Activated naive CD4-positive, alpha-beta T cell treated with anti-CD3 and anti-CD28 coated beads, Interleukin-2, amount 50 U/mL, for 24 hours (primary cell): ENCODE measurements at regions not wholly inside any gene's neighbourhood (a gene's known extent, or its start where the extent isn't known, plus 50 kb on each side); places are given as distances from the start of the nearest gene placed in this dataset.

Experiments used
- H3K27ac Mint-ChIP-seq: one replicate; pipeline ENCODE4 v1.8.0; 2021; ENCODE audit warnings: mild to moderate bottlenecking, mixed read lengths
- H3K27me3 Mint-ChIP-seq: one replicate; pipeline ENCODE4 v1.8.0; 2021; ENCODE audit warnings: mixed read lengths
- H3K36me3 Mint-ChIP-seq: one replicate; pipeline ENCODE4 v1.8.0; 2021; ENCODE audit warnings: mixed read lengths
- H3K4me1 Mint-ChIP-seq: one replicate; pipeline ENCODE4 v1.8.0; 2021; ENCODE audit warnings: mixed read lengths
- H3K4me3 Mint-ChIP-seq: one replicate; pipeline ENCODE4 v1.8.0; 2021; ENCODE audit warnings: mild to moderate bottlenecking, mixed read lengths
- H3K9me3 Mint-ChIP-seq: one replicate; pipeline ENCODE4 v1.8.0; 2021; ENCODE audit warnings: mixed read lengths

DNA sequence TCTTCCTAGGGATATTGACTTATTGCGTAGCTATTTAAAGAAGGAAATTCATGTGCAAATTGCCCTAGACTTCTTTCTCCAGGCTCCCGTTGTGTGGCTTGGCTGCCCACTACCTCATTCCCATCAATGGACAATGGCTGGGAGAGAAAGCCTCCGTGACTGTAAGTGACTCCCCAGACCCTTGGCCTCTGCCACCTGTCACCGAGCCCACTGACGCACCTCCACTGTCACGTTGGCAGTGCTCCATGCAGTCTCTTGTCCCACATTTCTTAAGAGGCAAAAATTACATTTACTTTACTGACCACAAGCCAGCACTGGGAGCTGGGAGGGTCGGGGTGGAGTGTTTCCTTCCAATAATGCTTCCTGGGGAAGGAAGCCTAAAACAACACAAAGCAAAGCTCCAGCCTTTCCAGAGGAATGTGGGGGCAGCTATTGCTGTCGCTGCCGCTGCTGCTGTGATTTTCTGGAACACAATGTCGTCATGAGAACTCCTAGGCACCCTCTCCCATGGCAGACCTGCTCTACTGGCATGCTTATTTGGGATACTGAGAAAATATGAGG is 89.7 kb upstream of the STEAP1B start:
- Mint-ChIP-seq H3K4me3 (no peak overlapping the region), H3K36me3 (peaks cover 2% of the 10 kb centered on the region), H3K27me3 (no peaks in the 10 kb centered on the region), H3K9me3 (no peaks in the 10 kb centered on the region), H3K4me1 (peaks cover 13% of the 10 kb centered on the region), H3K27ac (no peak overlapping the region)

DNA sequence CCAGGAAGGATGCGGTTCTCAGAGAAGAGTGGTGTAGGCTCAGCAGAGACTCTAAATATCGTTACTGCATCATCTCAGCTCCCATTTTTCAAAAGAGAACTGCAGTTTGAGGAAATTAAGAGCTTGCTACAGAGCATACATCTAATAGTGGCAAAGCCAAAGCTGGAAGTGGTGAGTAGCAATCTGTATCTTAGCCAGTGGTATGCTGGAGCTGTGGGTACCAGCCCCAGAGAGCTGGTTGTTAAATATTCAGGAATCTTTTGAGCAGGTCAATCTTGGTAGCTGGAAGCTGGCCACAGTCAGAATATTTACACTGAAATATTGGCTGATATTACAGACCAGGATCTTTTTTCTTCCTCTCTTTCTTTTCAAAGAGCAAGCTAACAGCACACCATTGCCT is 88.4 kb upstream of the STEAP1B start:
- Mint-ChIP-seq H3K36me3 (no peaks in the 10 kb centered on the region), H3K4me3 (no peak overlapping the region), H3K27me3 (no peaks in the 10 kb centered on the region), H3K9me3 (no peaks in the 10 kb centered on the region), H3K4me1 (peaks cover 13% of the 10 kb centered on the region), H3K27ac (no peak overlapping the region)

DNA sequence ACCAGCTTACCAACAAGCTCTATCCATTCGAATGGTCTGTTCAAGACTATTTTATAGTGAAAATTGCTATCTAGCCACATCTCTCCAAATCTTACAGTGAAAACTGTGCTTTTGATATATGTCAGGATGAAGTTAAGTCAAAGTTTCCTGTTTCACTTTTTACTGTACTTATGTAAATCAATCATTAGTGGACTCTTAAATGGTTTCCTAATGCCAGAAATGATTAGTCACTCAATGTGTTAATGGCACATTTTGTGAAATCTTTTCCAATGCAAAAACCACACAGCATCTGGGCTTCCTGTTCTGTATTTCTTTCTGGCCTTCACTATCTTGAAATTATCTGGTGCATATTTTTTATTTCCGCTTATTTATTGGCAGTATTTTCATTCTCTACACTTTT is 87.3 kb upstream of the STEAP1B start:
- Mint-ChIP-seq H3K9me3 (no peaks in the 10 kb centered on the region), H3K36me3 (no peaks in the 10 kb centered on the region), H3K27ac (peak overlapping the region; percentile 71), H3K4me3 (peak overlapping the region; percentile 2), H3K4me1 (peaks cover 13% of the 10 kb centered on the region), H3K27me3 (no peaks in the 10 kb centered on the region)

DNA sequence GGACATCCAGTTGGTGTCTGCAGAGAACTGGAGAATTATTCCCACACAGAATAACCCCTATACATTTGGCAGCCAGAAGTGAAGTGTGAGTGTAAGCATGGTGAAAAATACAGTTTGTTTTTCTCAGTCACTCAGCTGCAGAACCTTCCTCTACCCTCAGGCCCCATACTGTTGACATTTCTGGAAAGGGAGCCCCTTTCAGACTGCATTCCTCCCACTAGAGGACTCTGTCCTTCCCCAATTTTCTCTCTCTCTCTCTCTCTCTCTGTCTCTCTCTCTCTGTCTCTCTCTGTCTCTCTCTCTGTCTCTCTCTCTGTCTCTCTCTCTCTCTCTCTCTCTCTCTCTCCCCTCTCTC is 86.8 kb upstream of the STEAP1B start:
- Mint-ChIP-seq H3K36me3 (no peaks in the 10 kb centered on the region), H3K27ac (peak overlapping the region; percentile 81), H3K27me3 (no peaks in the 10 kb centered on the region), H3K4me1 (peaks cover 13% of the 10 kb centered on the region), H3K4me3 (peak overlapping the region; percentile 2), H3K9me3 (no peaks in the 10 kb centered on the region)

DNA sequence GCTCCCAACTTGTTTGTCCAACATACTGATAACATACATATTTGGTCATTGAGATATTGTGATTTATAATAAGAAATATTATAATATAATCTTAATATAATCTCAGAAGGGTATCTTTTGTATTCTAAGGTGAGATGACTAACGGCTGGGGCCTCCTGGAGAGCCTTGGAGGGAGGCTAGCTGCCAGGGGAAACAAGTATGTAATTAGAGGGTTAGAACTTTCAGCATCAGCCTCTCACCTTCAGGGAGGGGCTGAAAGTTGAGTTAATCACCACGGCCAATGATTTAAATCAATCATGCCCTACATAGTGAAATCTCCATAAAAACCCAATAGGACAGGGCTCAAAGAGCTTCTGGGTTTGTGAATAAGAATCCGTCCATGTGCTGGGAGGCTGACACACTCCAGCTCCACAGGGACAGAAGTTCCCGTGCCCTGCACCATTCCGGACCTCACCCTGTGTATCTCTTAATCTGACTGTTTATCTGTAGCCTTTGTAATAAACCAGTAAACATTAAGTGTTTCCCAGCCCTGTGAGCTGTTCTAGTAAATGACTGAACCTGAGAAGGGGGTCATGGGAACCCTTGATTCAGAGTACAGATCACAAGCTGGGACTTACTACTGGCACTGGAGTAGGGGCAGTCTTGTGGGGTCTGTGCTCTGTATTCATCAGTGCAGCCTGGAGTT is 86.3 kb upstream of the STEAP1B start:
- peaks cover 13% of the 10 kb centered on the region for H3K4me1 Mint-ChIP-seq
- no peaks in the 10 kb centered on the region for H3K27me3 Mint-ChIP-seq
- H3K36me3 Mint-ChIP-seq, result no peaks in the 10 kb centered on the region
- H3K27ac Mint-ChIP-seq, result peak overlapping the region; percentile 81
- H3K4me3 Mint-ChIP-seq, result no peak overlapping the region
- H3K9me3 Mint-ChIP-seq, result no peaks in the 10 kb centered on the region

DNA sequence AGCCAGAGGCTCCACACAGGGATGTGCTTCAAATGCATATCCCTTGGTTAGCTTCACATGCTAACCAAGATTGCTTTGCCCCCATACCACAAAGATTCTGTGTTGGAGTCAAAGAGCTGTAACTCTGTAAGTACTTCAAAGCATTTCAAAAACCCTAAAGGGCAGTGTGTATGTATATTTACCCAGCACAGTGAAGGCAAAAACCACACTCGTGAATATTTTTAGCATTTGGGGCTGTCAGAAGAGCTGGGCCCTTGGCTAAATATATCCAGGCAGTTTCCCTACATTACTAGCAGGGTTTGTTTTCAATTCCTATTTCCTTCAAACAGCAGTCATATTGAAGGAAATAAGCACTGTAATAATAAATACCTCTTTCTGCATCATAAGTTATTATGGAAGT is 84.2 kb upstream of the STEAP1B start:
- Mint-ChIP-seq H3K27me3 (no peaks in the 10 kb centered on the region), H3K36me3 (no peaks in the 10 kb centered on the region), H3K27ac (no peak overlapping the region), H3K4me1 (peaks cover 13% of the 10 kb centered on the region), H3K4me3 (no peak overlapping the region), H3K9me3 (no peaks in the 10 kb centered on the region)

DNA sequence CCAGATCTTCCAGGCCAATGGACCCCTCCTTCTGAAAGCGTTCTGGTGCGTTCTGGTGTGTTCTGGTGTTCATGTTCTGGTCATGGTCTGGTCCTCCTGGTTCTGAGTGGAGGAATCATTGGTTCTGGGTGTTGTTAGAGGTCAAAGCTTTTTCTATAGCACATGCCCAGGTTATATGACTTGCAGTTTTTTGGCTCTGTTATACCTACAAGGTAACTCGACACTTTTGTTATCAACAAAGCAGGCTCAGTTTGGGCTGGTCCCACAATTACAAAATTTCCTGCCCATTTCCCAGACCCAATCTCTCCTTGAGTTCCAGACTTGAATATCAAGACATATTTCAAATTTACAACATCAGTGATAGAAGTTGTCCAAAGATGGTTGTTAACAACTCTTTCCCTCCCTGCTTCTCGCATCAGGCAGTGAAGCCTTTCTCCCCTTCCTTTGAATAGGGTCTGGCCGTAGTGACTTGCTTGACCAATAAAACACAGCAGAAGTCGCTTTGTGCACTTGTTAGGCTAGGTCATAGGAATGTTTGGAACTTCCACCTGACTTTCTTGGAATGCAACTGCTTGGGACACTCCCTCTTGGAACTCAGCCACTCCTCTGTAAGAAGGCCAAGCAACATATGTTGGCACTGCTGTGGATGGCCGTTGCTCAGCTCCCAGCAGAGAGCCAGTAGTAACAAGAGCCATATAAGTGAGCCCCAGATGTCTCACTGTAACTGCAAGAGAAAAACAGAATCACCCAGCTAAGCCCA is 83.1 kb upstream of the STEAP1B start:
- Mint-ChIP-seq H3K4me1 (peaks cover 13% of the 10 kb centered on the region), H3K36me3 (no peaks in the 10 kb centered on the region), H3K27ac (no peak overlapping the region), H3K9me3 (no peaks in the 10 kb centered on the region), H3K4me3 (no peak overlapping the region), H3K27me3 (no peaks in the 10 kb centered on the region)

DNA sequence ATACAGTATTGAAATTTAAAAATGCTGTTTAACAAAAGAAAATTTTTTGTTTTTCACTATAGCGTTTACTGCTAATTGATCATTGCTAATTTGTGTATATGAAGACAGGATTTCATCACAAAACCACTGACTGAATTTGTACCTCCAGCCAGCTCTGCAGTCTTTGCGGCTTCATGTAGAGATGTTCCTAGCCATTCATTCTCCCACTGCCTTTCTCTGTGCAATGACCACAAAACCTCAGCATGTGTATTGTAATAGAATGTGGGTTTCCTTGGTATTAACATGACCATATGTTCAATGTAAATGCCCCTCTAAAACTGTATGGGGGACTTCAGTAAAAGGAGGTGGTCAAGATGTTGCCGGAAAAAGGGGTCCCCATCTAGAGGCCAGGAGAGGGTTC is 81.1 kb upstream of the STEAP1B start:
- Mint-ChIP-seq H3K27me3 (peaks cover 6% of the 10 kb centered on the region), H3K4me3 (no peak overlapping the region), H3K4me1 (no peaks in the 10 kb centered on the region), H3K27ac (no peak overlapping the region), H3K36me3 (peaks cover 1% of the 10 kb centered on the region), H3K9me3 (no peaks in the 10 kb centered on the region)

DNA sequence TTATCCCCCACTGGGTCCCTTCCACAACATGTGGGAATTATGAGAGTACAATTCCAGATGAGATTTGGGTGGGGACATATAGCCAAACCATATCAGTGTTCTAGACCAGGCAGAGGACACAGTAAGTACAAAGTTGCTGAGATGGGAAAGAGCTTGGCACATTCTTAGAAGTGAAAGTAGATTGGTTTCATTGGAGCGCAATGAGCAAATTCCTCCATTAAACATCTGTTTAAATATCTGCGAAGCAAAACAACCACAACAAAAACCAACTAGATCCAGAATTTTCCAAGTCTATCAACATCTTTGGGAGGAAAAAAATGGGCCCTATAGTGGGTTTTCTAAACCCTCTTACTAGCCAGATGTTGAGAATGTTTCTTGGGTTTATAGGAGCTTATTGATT is 80.0 kb upstream of the STEAP1B start:
- no peak overlapping the region for H3K4me3 Mint-ChIP-seq
- H3K27me3 Mint-ChIP-seq, result peaks cover 6% of the 10 kb centered on the region
- H3K36me3 Mint-ChIP-seq, result peaks cover 1% of the 10 kb centered on the region
- no peaks in the 10 kb centered on the region for H3K9me3 Mint-ChIP-seq
- no peaks in the 10 kb centered on the region for H3K4me1 Mint-ChIP-seq
- no peak overlapping the region for H3K27ac Mint-ChIP-seq

DNA sequence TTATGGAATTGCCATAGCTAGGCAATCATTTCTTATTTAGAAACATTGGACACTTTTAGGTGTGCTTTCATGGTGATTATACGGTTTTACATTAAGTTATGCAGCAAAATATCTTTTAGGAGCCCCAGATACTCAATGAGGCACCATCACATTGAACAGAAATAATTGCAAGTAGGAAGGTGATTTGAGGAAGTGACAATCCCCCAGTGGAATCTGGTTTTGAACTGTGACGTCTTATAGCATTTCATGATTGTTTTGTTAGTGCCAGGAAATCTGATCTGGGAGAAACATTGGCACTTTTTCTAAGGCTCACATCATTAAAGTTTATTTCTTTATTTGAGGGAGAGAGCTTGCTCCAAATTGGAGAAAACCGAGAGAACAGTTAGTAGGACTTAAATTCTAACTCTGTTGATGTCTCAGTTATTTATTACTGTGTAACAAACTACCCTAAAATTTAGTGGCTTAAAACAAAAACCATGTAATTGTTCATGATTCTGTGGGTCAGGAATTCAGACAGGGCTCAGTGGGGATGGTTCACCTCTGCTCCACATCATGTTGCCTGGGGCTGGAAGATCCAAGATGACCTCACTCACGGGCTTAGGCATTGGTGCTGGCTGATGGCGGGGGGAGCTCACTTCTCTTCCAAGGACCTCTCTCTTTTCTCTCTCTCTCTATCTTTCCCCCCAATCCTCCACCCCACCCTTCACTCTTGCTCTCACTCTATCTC is 78.2 kb upstream of the STEAP1B start:
- H3K36me3 Mint-ChIP-seq, result peaks cover 1% of the 10 kb centered on the region
- no peak overlapping the region for H3K4me3 Mint-ChIP-seq
- H3K9me3 Mint-ChIP-seq, result no peaks in the 10 kb centered on the region
- H3K4me1 Mint-ChIP-seq, result no peaks in the 10 kb centered on the region
- H3K27ac Mint-ChIP-seq, result no peak overlapping the region
- peaks cover 6% of the 10 kb centered on the region for H3K27me3 Mint-ChIP-seq

DNA sequence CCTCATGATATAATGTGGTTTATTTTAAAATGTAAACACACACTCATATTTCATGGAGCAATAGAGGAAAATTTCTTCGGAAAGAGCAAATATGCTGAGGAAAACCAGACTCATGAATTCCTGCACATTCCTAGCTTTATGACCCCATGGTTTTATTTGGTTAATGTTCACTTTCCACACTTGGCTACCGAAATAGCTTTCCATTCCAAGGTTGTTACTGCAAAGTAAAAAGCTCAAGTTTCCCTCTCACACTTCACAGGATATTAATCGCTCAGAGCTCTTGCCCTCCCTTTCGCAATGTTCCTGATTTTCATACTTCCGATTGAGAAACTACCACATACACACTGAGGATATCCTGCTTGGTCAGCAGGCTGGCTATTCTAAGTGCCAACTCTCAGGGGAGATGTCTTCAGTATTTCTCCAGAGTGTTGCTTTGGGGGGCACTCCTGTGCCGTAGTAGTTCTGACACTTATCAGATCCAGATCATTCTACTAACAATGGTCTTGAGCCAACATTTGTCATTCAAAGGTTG is 77.5 kb upstream of the STEAP1B start:
- Mint-ChIP-seq H3K9me3 (no peaks in the 10 kb centered on the region), H3K4me3 (no peak overlapping the region), H3K36me3 (peaks cover 1% of the 10 kb centered on the region), H3K27ac (no peak overlapping the region), H3K27me3 (peaks cover 7% of the 10 kb centered on the region), H3K4me1 (no peaks in the 10 kb centered on the region)

DNA sequence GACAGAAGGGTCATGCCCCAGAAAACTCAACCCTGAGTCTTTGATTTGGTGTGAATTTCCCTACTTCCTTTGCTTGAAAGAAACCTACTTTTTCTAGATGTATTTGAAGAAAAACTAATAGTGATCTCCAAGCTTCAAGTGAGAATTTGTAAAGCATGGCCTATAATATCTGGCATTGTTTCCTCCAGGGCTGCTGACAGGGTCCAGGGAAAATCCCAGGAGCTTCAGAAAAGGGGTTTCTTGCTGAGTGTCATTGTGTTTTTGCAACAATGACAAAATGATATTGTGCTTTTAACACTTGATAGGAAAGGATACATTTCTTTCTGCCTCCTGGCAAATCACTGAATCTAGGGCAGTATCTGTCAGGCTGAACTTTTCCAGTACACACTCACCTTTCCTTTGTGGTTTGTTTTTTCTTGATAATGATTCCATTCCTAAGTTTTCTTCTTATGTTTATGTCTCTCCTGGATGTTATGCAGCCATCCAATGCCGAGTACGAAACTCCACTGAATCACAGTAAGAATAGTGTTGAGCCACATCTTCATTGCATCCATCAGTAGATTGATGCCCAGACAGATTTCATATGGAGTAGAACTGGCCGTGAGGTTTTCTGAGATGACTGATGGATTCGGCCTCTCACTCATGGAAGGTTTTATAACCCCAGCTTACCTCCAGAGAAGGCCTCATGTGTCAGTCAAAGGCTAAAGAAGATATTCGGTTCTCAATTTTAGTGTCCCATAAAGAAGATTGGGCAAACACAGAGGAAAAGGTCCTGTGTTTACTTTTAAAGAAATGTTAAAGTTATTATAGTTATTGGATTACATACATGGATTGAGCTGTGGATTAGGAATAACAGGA is 76.9 kb upstream of the STEAP1B start:
- Mint-ChIP-seq H3K4me1 (no peaks in the 10 kb centered on the region), H3K36me3 (peaks cover 1% of the 10 kb centered on the region), H3K27ac (no peak overlapping the region), H3K27me3 (peaks cover 8% of the 10 kb centered on the region), H3K9me3 (no peaks in the 10 kb centered on the region), H3K4me3 (no peak overlapping the region)

DNA sequence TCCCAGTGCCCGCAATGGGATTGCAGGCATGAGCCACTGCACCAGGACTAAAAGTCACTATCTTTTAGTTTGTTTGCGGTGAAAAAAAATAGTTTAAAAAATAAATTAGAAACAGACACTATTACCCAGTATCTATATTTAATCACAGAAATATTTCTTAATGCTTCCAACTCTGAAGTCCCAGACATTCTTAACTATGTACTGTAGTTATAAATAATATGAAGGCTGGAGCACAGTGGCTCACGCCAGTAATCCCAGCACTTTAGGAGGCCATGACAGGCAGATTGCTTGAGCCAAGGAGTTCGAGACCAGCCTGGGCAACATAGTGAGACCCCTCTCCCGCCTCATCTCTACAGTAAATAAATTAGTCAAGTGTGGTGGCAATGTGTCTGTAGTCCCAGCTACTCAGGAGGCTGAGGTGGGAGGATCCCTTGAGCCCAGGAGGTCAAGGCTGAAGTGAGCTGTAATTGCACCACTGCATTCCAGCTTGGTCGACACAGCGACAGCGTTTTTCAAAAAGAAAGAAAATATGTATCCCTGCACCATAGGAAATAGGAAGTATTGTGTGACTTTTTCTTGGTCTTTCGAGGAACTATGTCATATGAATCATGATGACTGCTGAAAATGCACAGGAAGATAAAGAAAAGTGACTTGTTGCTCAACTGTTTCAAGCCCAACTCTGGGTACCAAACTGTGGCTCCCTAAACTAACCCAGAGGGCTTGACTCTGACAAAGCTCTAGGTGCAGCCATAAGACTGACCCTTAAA is 74.9 kb upstream of the STEAP1B start:
- Mint-ChIP-seq H3K4me3 (no peak overlapping the region), H3K36me3 (peaks cover 1% of the 10 kb centered on the region), H3K4me1 (peaks cover 2% of the 10 kb centered on the region), H3K27ac (no peak overlapping the region), H3K27me3 (peaks cover 11% of the 10 kb centered on the region), H3K9me3 (no peaks in the 10 kb centered on the region)

DNA sequence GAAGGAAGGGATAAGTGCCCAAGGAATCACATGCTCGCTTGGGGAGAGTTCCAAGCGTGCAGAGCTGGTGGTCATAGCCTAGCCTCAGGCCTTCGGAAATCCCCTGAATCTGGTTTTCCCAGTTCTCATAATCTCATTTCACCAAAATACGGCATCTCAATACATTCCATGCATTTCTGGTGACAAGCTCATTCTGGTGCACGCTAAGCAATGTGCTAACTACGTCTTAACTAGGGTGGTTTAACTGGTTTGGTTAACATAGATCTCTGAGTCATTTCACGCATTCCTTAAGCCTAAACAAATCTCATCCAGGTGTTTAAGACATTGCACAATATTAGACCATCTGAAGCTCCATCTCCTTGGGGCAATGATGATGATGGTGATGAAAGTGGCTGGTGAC is 72.9 kb upstream of the STEAP1B start:
- Mint-ChIP-seq H3K4me3 (no peak overlapping the region), H3K27ac (no peak overlapping the region), H3K9me3 (no peaks in the 10 kb centered on the region), H3K27me3 (peaks cover 11% of the 10 kb centered on the region), H3K36me3 (peaks cover 1% of the 10 kb centered on the region), H3K4me1 (peaks cover 5% of the 10 kb centered on the region)
